AG09309 (cell line): ENCODE measurements at regions not wholly inside any gene's neighbourhood (a gene's known extent, or its start where the extent isn't known, plus 50 kb on each side); places are given as distances from the start of the nearest gene placed in this dataset.

Source experiments
- DNase-seq: peaks from one replicate; pipeline ENCODE4 v3.0.0-alpha.2; 2010; ENCODE audit warnings: low read depth
- H3K4me3 ChIP-seq: 2 replicates; pipeline ENCODE4 v1.5.1; 2011; ENCODE audit warnings: mild to moderate bottlenecking, low read depth, low read length, moderate library complexity; ENCODE audit not compliant: control insufficient read depth
- TF ChIP-seq, protein P1 (sequence below): IDR thresholded peaks from 2 replicates; pipeline ENCODE4 v1.5.1; 2011; ENCODE audit warnings: mild to moderate bottlenecking, low read depth, low read length, inconsistent platforms; ENCODE audit not compliant: insufficient read depth, control insufficient read depth; ENCODE audit errors: missing control alignments

GRCh38 chr17:51507444-51507843 is 247.1 kb downstream of the UTP18 start:
- no peak overlapping the region for H3K4me3 ChIP-seq
- TF ChIP-seq, protein P1, sequence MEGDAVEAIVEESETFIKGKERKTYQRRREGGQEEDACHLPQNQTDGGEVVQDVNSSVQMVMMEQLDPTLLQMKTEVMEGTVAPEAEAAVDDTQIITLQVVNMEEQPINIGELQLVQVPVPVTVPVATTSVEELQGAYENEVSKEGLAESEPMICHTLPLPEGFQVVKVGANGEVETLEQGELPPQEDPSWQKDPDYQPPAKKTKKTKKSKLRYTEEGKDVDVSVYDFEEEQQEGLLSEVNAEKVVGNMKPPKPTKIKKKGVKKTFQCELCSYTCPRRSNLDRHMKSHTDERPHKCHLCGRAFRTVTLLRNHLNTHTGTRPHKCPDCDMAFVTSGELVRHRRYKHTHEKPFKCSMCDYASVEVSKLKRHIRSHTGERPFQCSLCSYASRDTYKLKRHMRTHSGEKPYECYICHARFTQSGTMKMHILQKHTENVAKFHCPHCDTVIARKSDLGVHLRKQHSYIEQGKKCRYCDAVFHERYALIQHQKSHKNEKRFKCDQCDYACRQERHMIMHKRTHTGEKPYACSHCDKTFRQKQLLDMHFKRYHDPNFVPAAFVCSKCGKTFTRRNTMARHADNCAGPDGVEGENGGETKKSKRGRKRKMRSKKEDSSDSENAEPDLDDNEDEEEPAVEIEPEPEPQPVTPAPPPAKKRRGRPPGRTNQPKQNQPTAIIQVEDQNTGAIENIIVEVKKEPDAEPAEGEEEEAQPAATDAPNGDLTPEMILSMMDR: no peak
- no peak for DNase-seq

GRCh38 chr17:51508048-51508447 is 247.7 kb downstream of the UTP18 start:
- DNase-seq: no peak
- H3K4me3 ChIP-seq: no peak overlapping the region
- TF ChIP-seq, protein P1: no peak

DNA sequence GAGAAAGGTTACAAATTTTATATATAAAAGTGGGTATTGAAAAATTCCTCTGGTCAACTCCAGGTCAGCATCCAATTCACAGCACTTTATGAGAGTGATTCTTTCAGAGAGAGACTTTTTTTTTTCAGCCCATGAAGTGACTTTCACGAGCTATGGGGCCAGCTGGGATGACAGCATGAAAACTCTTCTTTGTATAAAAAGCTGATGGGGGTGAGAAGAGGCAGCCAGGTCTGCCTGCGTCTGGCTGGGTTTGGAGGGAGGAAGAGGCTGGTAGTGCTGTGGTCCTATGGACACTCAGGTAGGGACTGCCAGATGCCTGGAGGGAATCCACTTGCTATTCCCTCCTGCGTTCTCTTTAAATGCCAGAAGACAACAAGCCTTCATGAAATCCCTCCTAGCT is 250.6 kb downstream of the UTP18 start:
- TF ChIP-seq, protein P1: no peak
- no peak for DNase-seq
- no peak overlapping the region for H3K4me3 ChIP-seq

- TF ChIP-seq, protein P1: no peak
- DNase-seq: no peak
- no peak overlapping the region for H3K4me3 ChIP-seq
These were observed 252.0 kb downstream of the UTP18 start for GRCh38 chr17:51512220-51512907.

DNA sequence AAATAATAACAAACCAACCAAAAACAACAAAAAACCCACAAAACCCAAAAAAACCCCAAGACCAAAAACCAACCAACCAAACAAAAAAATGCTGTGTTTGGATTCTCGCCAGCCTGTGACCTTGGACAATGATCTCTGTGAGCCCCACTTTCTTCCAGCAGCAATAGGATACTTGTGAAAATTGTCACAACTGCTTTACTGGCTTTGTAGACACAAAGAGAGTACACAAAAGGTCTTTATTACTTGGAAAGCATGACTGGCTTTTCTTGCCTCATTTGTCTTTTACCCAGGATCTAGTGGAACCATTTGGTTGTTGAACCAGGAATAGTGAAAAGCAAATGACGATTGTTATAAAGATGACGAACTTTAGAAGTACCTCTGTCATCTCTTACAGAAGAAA is 256.6 kb downstream of the UTP18 start:
- TF ChIP-seq, protein P1: no peak
- no peak overlapping the region for H3K4me3 ChIP-seq
- no peak for DNase-seq

- no peak overlapping the region for H3K4me3 ChIP-seq
- DNase-seq: no peak
- TF ChIP-seq, protein P1: no peak
These were observed 264.2 kb downstream of the UTP18 start for GRCh38 chr17:51524524-51524923.
